Right cardiac atrium (tissue), 5 donors: ENCODE measurements at regions not wholly inside any gene's neighbourhood (a gene's known extent, or its start where the extent isn't known, plus 50 kb on each side); places are given as distances from the start of the nearest gene placed in this dataset.
"Not testable (repeated sequence)": the region's sequence is repeated elsewhere in the genome, so short reads cannot be mapped to it uniquely, and the experiment has no call there.

Source experiments
- ATAC-seq, 2 donors: fragments of 200-7000 bp; cut with Tn5 transposase; one replicate each; pipeline versions ENCODE4 v1.8.0 to v1.9.1; 2020; ENCODE audit warnings: moderate library complexity in 2 of 2, mild to moderate bottlenecking in 1 of 2
- DNase-seq, 3 donors: peaks; one replicate each; pipeline ENCODE4 v3.0.0-alpha.2; 2020
- H3K27ac ChIP-seq: one replicate; pipeline ENCODE4 v1.5.1; 2013; ENCODE audit warnings: mild to moderate bottlenecking, low read length, control low read depth, moderate library complexity
- H3K27me3 ChIP-seq: one replicate; pipeline ENCODE4 v1.6.1; 2013; ENCODE audit not compliant: control insufficient read depth, insufficient read depth
- H3K4me1 ChIP-seq: one replicate; pipeline ENCODE4 v1.6.1; 2013; ENCODE audit warnings: low read length; ENCODE audit not compliant: control insufficient read depth, insufficient read depth
- H3K4me3 ChIP-seq: one replicate; pipeline ENCODE4 v1.5.1; 2013; ENCODE audit warnings: low read length, control low read depth
- H3K9me3 ChIP-seq: one replicate; pipeline ENCODE4 v1.6.1; 2013; ENCODE audit warnings: low read length; ENCODE audit not compliant: control insufficient read depth
- WGBS: extraction: QIAGEN DNeasy Blood & Tissue Kit; methylation state at CpG from one replicate; pipeline ENCODE4 v1.1.7; 2013; 5-methylcytosine and 5-hydroxymethylcytosine counted together
- intact Hi-C, 4 donors: fragments of 100-400 bp; cut with DNase I; formaldehyde crosslinking; loops; one replicate each; pipeline versions ENCODE4 v1.11.0 to v1.14.0; 2022 to 2023
- donor health status: healthy with polysubstance abuse.
- donor health status: DM: no; HTN: yes; CAD: no.
- donor health status: DM: no; HTN: no; CAD: no.
- donor health status: DM: no; HTN: yes; CAD: no; lungs with severe emphysema.
- donor health status: DM: yes; HTN: yes; CAD: no.

GRCh38 chr5:15131909-15132308 lies 260.3 kb upstream of the ANKH start:
- ATAC-seq: no peak
- no peak overlapping the region for H3K27ac ChIP-seq
- no peaks in the 10 kb centered on the region for H3K27me3 ChIP-seq
- no peaks in the 10 kb centered on the region for H3K9me3 ChIP-seq
- no peak overlapping the region for H3K4me3 ChIP-seq
- no peaks in the 10 kb centered on the region for H3K4me1 ChIP-seq
- 97% methylated on average over 5 of the region's 5 CpGs for WGBS
- intact Hi-C loops: no loop called here
- DNase-seq: no peak

DNA sequence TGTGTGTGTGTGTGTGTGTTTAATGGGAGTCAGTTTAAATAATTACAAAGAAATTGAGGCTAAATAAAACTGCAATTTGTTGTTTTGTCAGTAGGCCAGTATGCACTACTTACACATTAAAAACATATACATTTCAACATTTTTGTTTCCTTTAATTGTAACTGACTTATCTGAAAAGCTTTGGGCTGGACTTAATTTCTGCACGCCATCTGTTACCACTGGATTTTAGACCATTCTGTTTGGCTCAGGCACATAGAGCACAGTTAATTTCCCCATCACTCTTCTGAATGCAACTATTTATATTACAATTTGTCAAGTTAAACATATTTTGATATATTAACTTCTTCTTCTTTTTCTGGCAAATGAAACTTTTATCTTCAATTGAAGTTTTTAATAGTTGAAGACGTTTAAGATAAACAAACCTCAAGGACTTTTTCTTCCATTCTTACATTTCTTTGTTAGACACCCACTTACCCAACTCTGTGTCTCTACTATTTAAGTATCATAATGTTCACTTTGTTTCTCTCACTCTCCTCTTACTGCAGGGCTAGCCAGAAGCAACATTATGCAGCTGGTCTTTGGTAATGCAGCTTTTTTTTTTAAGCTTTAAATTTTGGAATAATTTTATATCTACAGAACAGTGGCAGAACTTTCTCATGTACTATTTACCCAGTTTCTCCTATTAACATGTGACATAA lies 253.4 kb upstream of the ANKH start:
- Histone ChIP-seq H3K27ac (no peak overlapping the region), H3K27me3 (no peaks in the 10 kb centered on the region), H3K4me3 (no peak overlapping the region), H3K9me3 (peaks cover 2% of the 10 kb centered on the region), H3K4me1 (no peaks in the 10 kb centered on the region)
- ATAC-seq (no peak), DNase-seq (no peak)
- WGBS: 49% methylated on average over 2 of the region's 2 CpGs
- intact Hi-C loops: no loop called here

GRCh38 chr5:15124461-15124860 lies 252.9 kb upstream of the ANKH start:
- no peak for ATAC-seq
- Histone ChIP-seq H3K4me3 (no peak overlapping the region), H3K9me3 (peaks cover 2% of the 10 kb centered on the region), H3K27me3 (no peaks in the 10 kb centered on the region), H3K4me1 (no peaks in the 10 kb centered on the region), H3K27ac (no peak overlapping the region)
- 81% methylated on average over 3 of the region's 3 CpGs for WGBS
- intact Hi-C loops: no loop called here
- no peak for DNase-seq

GRCh38 chr5:15117688-15118087 lies 246.1 kb upstream of the ANKH start:
- H3K9me3 ChIP-seq: peaks cover 10% of the 10 kb centered on the region
- DNase-seq (no peak), ATAC-seq (peak in 1 of 2 donors; percentile 13)
- no peak overlapping the region for H3K27ac ChIP-seq
- no peaks in the 10 kb centered on the region for H3K4me1 ChIP-seq
- H3K27me3 ChIP-seq: no peaks in the 10 kb centered on the region
- intact Hi-C loops: no loop called here
- no peak overlapping the region for H3K4me3 ChIP-seq
- 56% methylated on average over 5 of the region's 5 CpGs for WGBS

DNA sequence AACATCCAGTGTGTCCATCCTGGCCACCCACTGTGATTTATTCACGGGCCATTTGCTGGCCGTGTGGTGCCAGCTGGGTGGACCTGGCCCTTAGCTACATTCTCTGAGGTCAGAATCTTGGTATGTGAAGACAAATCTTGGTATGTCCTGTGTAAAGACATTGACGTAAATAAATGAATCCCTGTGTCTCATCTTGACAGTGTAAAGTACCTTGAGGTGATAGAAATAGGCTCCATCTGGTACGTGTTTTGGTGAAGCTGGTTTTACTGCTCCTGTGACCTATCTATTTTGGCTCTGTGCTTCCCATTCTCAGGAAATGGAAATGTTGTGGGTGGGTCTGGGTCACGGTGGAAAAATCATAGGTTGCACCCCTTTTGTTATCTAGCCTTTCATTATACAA lies 245.4 kb upstream of the ANKH start:
- Histone ChIP-seq H3K9me3 (peaks cover 10% of the 10 kb centered on the region), H3K4me3 (no peak overlapping the region), H3K27me3 (no peaks in the 10 kb centered on the region), H3K4me1 (no peaks in the 10 kb centered on the region), H3K27ac (no peak overlapping the region)
- ATAC-seq: peak; percentile 69 to 94
- 47% methylated on average over 5 of the region's 5 CpGs for WGBS
- DNase-seq: no peak
- intact Hi-C loops: no loop called here

GRCh38 chr5:15106530-15107283 lies 235.1 kb upstream of the ANKH start:
- Histone ChIP-seq H3K27ac (no peak overlapping the region), H3K9me3 (peaks cover 2% of the 10 kb centered on the region), H3K4me3 (no peak overlapping the region), H3K27me3 (no peaks in the 10 kb centered on the region), H3K4me1 (no peaks in the 10 kb centered on the region)
- no peak for ATAC-seq
- intact Hi-C loops: loop anchor here in 1 of 4 donors (5.0 kb wide), 1 partner anchor 891 kb away; no protein-coding TSS in a partner anchor
- 59% methylated on average over 2 of the region's 2 CpGs for WGBS
- DNase-seq: no peak

DNA sequence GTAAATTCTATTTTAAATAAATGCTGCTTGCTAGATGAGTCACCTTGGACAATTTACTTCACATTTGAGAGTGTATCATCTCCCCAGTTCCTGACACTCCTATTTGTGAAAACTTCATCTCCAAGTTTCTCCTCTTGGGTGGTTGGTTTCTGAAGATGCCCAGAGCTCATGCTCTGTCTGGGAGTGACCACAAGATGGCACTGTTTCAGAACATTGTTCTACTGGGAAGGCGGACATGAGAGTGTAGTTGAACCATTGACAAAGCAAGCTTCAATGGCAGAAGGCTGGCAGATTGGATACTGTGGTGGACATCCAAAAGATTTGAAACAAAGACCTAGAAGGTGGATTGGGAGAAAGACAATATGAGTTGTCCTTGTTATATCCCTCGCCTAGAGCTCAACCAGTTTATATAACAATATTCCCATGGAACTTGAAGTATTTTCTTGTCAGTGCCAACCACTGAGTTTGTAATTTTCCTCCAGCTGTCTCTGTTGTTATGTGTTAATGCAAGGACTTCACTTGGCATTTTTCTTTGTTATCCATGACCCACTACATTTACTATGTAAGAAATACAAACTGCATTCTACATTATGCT lies 234.3 kb upstream of the ANKH start:
- H3K27me3 ChIP-seq: no peaks in the 10 kb centered on the region
- no peak overlapping the region for H3K27ac ChIP-seq
- ATAC-seq (peak; percentile 75 to 82), DNase-seq (peak in 1 of 3 donors; percentile 22)
- intact Hi-C loops: loop anchor here in 1 of 4 donors (5.0 kb wide), 1 partner anchor 891 kb away; no protein-coding TSS in a partner anchor
- WGBS: 64% methylated on average over 2 of the region's 2 CpGs
- no peak overlapping the region for H3K4me3 ChIP-seq
- peaks cover 2% of the 10 kb centered on the region for H3K9me3 ChIP-seq
- no peaks in the 10 kb centered on the region for H3K4me1 ChIP-seq

GRCh38 chr5:15103864-15104263 lies 232.3 kb upstream of the ANKH start:
- WGBS: 94% methylated on average over 3 of the region's 3 CpGs
- intact Hi-C loops: no loop called here
- ATAC-seq: no peak
- Histone ChIP-seq H3K4me3 (no peak overlapping the region), H3K9me3 (peaks cover 2% of the 10 kb centered on the region), H3K27me3 (no peaks in the 10 kb centered on the region), H3K4me1 (no peaks in the 10 kb centered on the region), H3K27ac (no peak overlapping the region)
- no peak for DNase-seq

DNA sequence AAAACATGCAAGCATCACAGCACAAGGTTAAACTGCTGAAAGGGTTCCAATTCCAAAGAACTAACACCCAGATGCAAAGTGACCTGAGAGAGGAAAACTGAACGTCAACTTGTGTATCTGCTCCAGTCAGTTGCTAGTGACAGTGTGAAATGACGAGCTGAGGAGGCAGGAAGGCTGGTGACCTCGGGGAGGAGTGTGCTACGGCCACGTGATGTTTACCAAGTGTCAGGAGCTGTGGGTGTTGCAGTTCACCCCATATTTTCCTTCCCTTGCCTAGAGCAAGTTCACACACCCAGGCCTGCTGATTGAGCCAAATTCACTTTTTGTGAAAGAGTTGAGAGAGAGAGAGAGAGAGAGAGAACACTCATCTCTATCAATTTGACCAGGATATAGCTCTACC lies 231.6 kb upstream of the ANKH start:
- ATAC-seq: peak; percentile 19 to 82
- Histone ChIP-seq H3K4me3 (no peak overlapping the region), H3K27me3 (no peaks in the 10 kb centered on the region), H3K4me1 (no peaks in the 10 kb centered on the region), H3K9me3 (peaks cover 2% of the 10 kb centered on the region), H3K27ac (no peak overlapping the region)
- WGBS: 32% methylated on average over 5 of the region's 5 CpGs
- peak in 1 of 3 donors; percentile 38 for DNase-seq
- intact Hi-C loops: no loop called here

DNA sequence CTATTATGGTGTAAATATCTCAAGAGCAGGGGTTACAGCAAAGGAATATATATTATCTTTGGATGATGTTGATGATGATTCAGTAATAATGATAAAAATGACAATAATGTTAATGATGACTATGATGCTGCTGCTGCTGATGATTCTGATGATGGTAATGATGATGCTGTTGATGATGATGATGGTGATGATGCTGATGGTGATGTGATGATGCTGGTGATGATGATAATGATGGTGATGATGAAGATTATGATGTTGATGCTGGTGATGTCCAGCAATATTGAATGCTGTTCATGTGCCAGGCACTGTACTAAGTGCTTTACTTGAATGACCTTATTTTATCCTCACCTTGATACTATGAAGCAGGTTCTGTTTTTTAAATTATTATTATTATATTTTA lies 226.0 kb upstream of the ANKH start:
- DNase-seq: no peak
- Histone ChIP-seq H3K4me1 (no peaks in the 10 kb centered on the region), H3K4me3 (no peak overlapping the region), H3K27ac (no peak overlapping the region), H3K27me3 (no peaks in the 10 kb centered on the region), H3K9me3 (peaks cover under 1% of the 10 kb centered on the region)
- ATAC-seq: no peak
- intact Hi-C loops: no loop called here

- ATAC-seq, intact Hi-C loops, H3K27ac ChIP-seq: not testable (repeated sequence)
Observed at GRCh38 chr5:15096686-15097085, 225.1 kb upstream of the ANKH start.

More at GRCh38 chr5:15096686-15097085, 225.1 kb upstream of the ANKH start:
- not testable (repeated sequence) for H3K9me3 ChIP-seq, DNase-seq, H3K4me3 ChIP-seq, H3K4me1 ChIP-seq, H3K27me3 ChIP-seq
- WGBS: 94% methylated on average over 22 of the region's 22 CpGs
